H9 (cell line): ENCODE measurements at regions not wholly inside any gene's neighbourhood (a gene's known extent, or its start where the extent isn't known, plus 50 kb on each side); places are given as distances from the start of the nearest gene placed in this dataset.

Source experiments
- DNase-seq: peaks from one replicate; pipeline ENCODE4 v3.0.0-alpha.2; 2017
- H2AFZ ChIP-seq: one replicate; pipeline ENCODE4 v1.6.1; 2013; ENCODE audit warnings: mild to moderate bottlenecking, low read length, control low read depth, moderate library complexity
- H2AK5ac ChIP-seq: 2 replicates; pipeline ENCODE4 v1.6.1; 2013; ENCODE audit warnings: low read length, control low read depth, mixed read lengths; ENCODE audit not compliant: insufficient read length
- H2BK120ac ChIP-seq: one replicate; pipeline ENCODE4 v1.6.1; 2013; ENCODE audit warnings: low read depth, mild to moderate bottlenecking, low read length, control low read depth, inconsistent platforms; ENCODE audit not compliant: poor library complexity, severe bottlenecking
- H2BK12ac ChIP-seq: 2 replicates; pipeline ENCODE4 v1.6.1; 2013; ENCODE audit warnings: low read length, control low read depth, mixed read lengths, low read depth; ENCODE audit not compliant: insufficient read length
- H2BK15ac ChIP-seq: 2 replicates; pipeline ENCODE4 v1.6.1; 2013; ENCODE audit warnings: low read depth, low read length, control low read depth
- H2BK20ac ChIP-seq: one replicate; pipeline ENCODE4 v1.6.1; 2013; ENCODE audit warnings: low read depth, mild to moderate bottlenecking, low read length, control low read depth, inconsistent platforms; ENCODE audit not compliant: poor library complexity, severe bottlenecking
- H2BK5ac ChIP-seq: 2 replicates; pipeline ENCODE4 v1.6.1; 2013; ENCODE audit warnings: low read length, control low read depth, mixed read lengths; ENCODE audit not compliant: insufficient read length
- H3K14ac ChIP-seq: 2 replicates; pipeline ENCODE4 v1.6.1; 2013; ENCODE audit warnings: low read length, control low read depth; ENCODE audit not compliant: insufficient read depth
- H3K18ac ChIP-seq: 2 replicates; pipeline ENCODE4 v1.6.1; 2013; ENCODE audit warnings: low read depth, mild to moderate bottlenecking, mixed read lengths, low read length, control low read depth; ENCODE audit not compliant: insufficient read length
- H3K23ac ChIP-seq: 2 replicates; pipeline ENCODE4 v1.6.1; 2013; ENCODE audit warnings: low read length, control low read depth, mixed read lengths, low read depth; ENCODE audit not compliant: insufficient read length
- H3K23me2 ChIP-seq: 2 replicates; pipeline ENCODE4 v1.6.1; 2013; ENCODE audit warnings: low read depth, mild to moderate bottlenecking, mixed read lengths, low read length, control low read depth; ENCODE audit not compliant: insufficient read length, poor library complexity, severe bottlenecking
- H3K27ac ChIP-seq: 2 replicates; pipeline ENCODE4 v1.5.1; 2013; ENCODE audit warnings: low read length, control low read depth, mixed read lengths, low read depth; ENCODE audit not compliant: insufficient read length
- H3K27me3 ChIP-seq: 2 replicates; pipeline ENCODE4 v1.6.1; 2013; ENCODE audit warnings: low read length, control low read depth, inconsistent platforms; ENCODE audit not compliant: insufficient read depth
- H3K4ac ChIP-seq: 2 replicates; pipeline ENCODE4 v1.6.1; 2013; ENCODE audit warnings: low read depth, mild to moderate bottlenecking, control low read depth, inconsistent platforms, low read length, moderate library complexity
- H3K4me1 ChIP-seq: 2 replicates; pipeline ENCODE4 v1.6.1; 2013; ENCODE audit warnings: low read length, control low read depth, inconsistent platforms; ENCODE audit not compliant: insufficient read depth
- H3K4me2 ChIP-seq: 2 replicates; pipeline ENCODE4 v1.6.1; 2013; ENCODE audit warnings: low read length, control low read depth, mixed read lengths; ENCODE audit not compliant: insufficient read length, insufficient read depth
- H3K56ac ChIP-seq: 2 replicates; pipeline ENCODE4 v1.6.1; 2013; ENCODE audit warnings: low read depth, mild to moderate bottlenecking, mixed read lengths, low read length, control low read depth; ENCODE audit not compliant: insufficient read length
- H3K79me1 ChIP-seq: 2 replicates; pipeline ENCODE4 v1.6.1; 2013; ENCODE audit warnings: low read depth, mild to moderate bottlenecking, moderate library complexity, low read length, control low read depth, inconsistent platforms; ENCODE audit not compliant: insufficient read depth, poor library complexity, severe bottlenecking
- H3K79me2 ChIP-seq: 2 replicates; pipeline ENCODE4 v1.6.1; 2013; ENCODE audit warnings: low read length, control low read depth, inconsistent platforms; ENCODE audit not compliant: insufficient read depth
- H3K9ac ChIP-seq: 2 replicates; pipeline ENCODE4 v1.6.1; 2013; ENCODE audit warnings: low read length, control low read depth, mixed read lengths; ENCODE audit not compliant: insufficient read length; ENCODE audit errors: extremely low read depth
- H3K9me3 ChIP-seq: one replicate; pipeline ENCODE4 v1.6.1; 2013; ENCODE audit warnings: low read depth, low read length, inconsistent platforms; ENCODE audit not compliant: control insufficient read depth
- H3T11ph ChIP-seq: one replicate; pipeline ENCODE4 v1.6.1; 2013; ENCODE audit warnings: mild to moderate bottlenecking, low read length, control low read depth, inconsistent platforms
- H4K20me1 ChIP-seq: one replicate; pipeline ENCODE4 v1.6.1; 2013; ENCODE audit not compliant: control insufficient read depth, insufficient read length, insufficient read depth
- H4K5ac ChIP-seq: 2 replicates; pipeline ENCODE4 v1.6.1; 2013; ENCODE audit warnings: low read depth, mild to moderate bottlenecking, mixed read lengths, low read length, control low read depth; ENCODE audit not compliant: insufficient read length
- H4K8ac ChIP-seq: replicated peaks from 2 replicates; pipeline ENCODE4 v1.6.1; 2013; ENCODE audit warnings: low read length, control low read depth, mixed read lengths, low read depth; ENCODE audit not compliant: insufficient read length
- H4K91ac ChIP-seq: 2 replicates; pipeline ENCODE4 v1.6.1; 2013; ENCODE audit warnings: low read depth, mild to moderate bottlenecking, moderate library complexity, mixed read lengths, low read length, control low read depth; ENCODE audit not compliant: insufficient read length
- H3K27ac Mint-ChIP-seq, 3 experiments: 2 replicates in 2 of 3; 3 replicates in 1 of 3; pipeline ENCODE4 v1.8.0; 2020 to 2021; ENCODE audit warnings: mixed read lengths in 3 of 3, mild to moderate bottlenecking in 1 of 3, moderate library complexity in 1 of 3
- H3K27me3 Mint-ChIP-seq: 2 replicates; pipeline ENCODE4 v1.8.0; 2021; ENCODE audit warnings: low read depth, mild to moderate bottlenecking, moderate library complexity, mixed read lengths
- H3K36me3 Mint-ChIP-seq, 3 experiments: 2 replicates in 2 of 3; 3 replicates in 1 of 3; pipeline ENCODE4 v1.8.0; 2020 to 2021; ENCODE audit warnings: low read depth in 3 of 3, mixed read lengths in 3 of 3; ENCODE audit not compliant: insufficient read depth in 1 of 3
- H3K4me1 Mint-ChIP-seq, 2 experiments: 2 replicates each; pipeline ENCODE4 v1.8.0; 2020; ENCODE audit warnings: mixed read lengths in 2 of 2
- H3K4me3 Mint-ChIP-seq, 2 experiments: 2 replicates in 1 of 2; 3 replicates in 1 of 2; pipeline ENCODE4 v1.8.0; 2020 to 2021; ENCODE audit warnings: mild to moderate bottlenecking in 2 of 2, mixed read lengths in 2 of 2, moderate library complexity in 1 of 2
- H3K9me3 Mint-ChIP-seq, 2 experiments: 2 replicates in 1 of 2; 3 replicates in 1 of 2; pipeline ENCODE4 v1.8.0; 2020; ENCODE audit warnings: mild to moderate bottlenecking in 2 of 2, mixed read lengths in 2 of 2, moderate library complexity in 1 of 2
- WGBS: extraction: QIAGEN DNeasy Blood & Tissue Kit; methylation state at CpG from one replicate; pipeline ENCODE4 v1.1.7; 2013; ENCODE audit warnings: missing lambda C conversion rate, low lambda C conversion rate, mixed read lengths; ENCODE audit not compliant: insufficient read length; ENCODE audit errors: extremely low coverage; 5-methylcytosine and 5-hydroxymethylcytosine counted together
- TF ChIP-seq, protein P1 (sequence below): fragments of 200-600 bp; sonication (generic); conservative IDR thresholded peaks from 3 replicates; pipeline ENCODE4 v1.8.0; 2021; ENCODE audit warnings: antibody characterized with exemption, mild to moderate bottlenecking

DNA sequence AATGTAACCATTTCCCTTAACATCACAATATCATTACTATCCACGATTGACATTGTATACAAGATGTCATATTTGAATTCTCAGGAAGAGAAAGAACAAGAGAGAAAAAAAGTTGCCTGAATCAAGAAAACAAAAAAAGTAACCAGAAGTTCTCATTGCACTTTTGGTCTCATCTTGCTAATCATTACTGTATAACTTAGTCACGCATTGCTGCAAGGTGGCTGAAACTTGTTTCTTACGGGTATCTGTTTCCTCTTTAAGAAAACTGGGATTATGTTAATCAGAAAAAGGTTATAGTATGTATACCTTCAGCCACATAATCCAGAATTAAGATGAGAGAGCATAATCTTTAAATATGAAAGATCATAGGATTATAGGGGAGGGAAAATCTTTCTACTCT is 639.7 kb upstream of the SYT4 start:
- Histone ChIP-seq H4K8ac (no peak overlapping the region), H2BK5ac (no peak overlapping the region), H3K18ac (no peak overlapping the region), H3K27me3 (no peaks in the 10 kb centered on the region), H3K9ac (no peak overlapping the region), H3K4ac (no peak overlapping the region), H4K91ac (no peak overlapping the region), H3K9me3 (no peaks in the 10 kb centered on the region), H3K79me1 (no peaks in the 10 kb centered on the region), H3K56ac (no peak overlapping the region), H3K27ac (no peak overlapping the region), H2BK12ac (no peak overlapping the region), H3K4me1 (no peaks in the 10 kb centered on the region), H3K14ac (no peak overlapping the region), H4K20me1 (no peaks in the 10 kb centered on the region), H3K4me2 (no peak overlapping the region), H3K23me2 (no peaks in the 10 kb centered on the region), H2BK20ac (no peak overlapping the region), H3K79me2 (no peaks in the 10 kb centered on the region), H2BK120ac (no peak overlapping the region), H3K23ac (no peak overlapping the region), H2BK15ac (no peak overlapping the region), H4K5ac (no peak overlapping the region), H2AK5ac (no peak overlapping the region), H2AFZ (no peak overlapping the region), H3T11ph (no peak overlapping the region)
- H3K36me3 Mint-ChIP-seq, result no peaks in the 10 kb centered on the region
- peaks cover 12 to 13% of the 10 kb centered on the region in 2 experiments for H3K4me1 Mint-ChIP-seq
- no CpG with 5 or more reads among the region's 3 CpGs for WGBS
- no peaks in the 10 kb centered on the region for H3K27me3 Mint-ChIP-seq
- H3K9me3 Mint-ChIP-seq, result no peaks in the 10 kb centered on the region
- DNase-seq, result no peak
- H3K27ac Mint-ChIP-seq, result no peak overlapping the region
- H3K4me3 Mint-ChIP-seq, result no peak overlapping the region
- TF ChIP-seq, protein P1, sequence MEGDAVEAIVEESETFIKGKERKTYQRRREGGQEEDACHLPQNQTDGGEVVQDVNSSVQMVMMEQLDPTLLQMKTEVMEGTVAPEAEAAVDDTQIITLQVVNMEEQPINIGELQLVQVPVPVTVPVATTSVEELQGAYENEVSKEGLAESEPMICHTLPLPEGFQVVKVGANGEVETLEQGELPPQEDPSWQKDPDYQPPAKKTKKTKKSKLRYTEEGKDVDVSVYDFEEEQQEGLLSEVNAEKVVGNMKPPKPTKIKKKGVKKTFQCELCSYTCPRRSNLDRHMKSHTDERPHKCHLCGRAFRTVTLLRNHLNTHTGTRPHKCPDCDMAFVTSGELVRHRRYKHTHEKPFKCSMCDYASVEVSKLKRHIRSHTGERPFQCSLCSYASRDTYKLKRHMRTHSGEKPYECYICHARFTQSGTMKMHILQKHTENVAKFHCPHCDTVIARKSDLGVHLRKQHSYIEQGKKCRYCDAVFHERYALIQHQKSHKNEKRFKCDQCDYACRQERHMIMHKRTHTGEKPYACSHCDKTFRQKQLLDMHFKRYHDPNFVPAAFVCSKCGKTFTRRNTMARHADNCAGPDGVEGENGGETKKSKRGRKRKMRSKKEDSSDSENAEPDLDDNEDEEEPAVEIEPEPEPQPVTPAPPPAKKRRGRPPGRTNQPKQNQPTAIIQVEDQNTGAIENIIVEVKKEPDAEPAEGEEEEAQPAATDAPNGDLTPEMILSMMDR, result no peak
